Stromal cell of bone marrow (primary cell): ENCODE measurements at regions not wholly inside any gene's neighbourhood (a gene's known extent, or its start where the extent isn't known, plus 50 kb on each side); places are given as distances from the start of the nearest gene placed in this dataset.

Experiments
- DNase-seq: peaks from one replicate; pipeline ENCODE4 v3.0.0-alpha.2; 2012; ENCODE audit warnings: low read depth

DNA sequence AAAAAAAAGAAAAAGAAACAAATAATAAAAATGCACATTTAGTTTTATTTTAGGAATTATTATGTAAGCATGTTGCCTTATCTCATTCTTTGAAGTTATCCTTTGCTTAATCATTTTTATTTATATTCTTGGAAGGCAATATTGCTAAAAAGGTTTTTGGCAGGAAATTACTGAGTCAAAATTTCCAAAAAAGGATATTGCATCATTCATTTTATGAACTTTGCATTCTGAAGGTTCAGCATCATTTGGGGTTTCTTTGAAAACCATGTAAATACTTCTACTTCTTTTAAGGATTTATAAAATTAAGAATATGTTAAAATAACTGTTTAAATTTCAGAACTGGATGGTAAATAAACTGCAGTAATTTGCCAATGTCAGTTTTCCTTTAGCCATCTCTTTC, 94.2 kb upstream of the CTNND2 start:
- DNase-seq, result no peak

DNA sequence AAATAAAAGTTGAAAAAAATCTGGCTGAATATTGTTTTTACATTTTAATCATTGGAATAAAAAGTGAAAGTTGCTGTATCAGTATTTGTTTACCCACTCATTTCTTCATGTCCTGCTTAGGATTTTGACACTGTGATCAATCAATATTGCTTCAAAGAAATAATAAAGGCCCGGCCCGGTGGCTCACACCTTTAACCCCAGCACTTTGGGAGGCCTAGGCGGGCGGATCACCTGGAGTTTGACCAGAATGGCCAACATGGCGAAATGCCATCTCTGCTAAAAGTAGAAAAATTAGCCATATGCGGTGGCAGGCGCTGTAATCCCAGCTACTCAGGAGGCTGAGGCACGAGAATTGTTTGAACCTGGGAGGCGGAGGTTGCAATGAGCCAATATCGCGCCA, 93.7 kb upstream of the CTNND2 start:
- no peak for DNase-seq

DNA sequence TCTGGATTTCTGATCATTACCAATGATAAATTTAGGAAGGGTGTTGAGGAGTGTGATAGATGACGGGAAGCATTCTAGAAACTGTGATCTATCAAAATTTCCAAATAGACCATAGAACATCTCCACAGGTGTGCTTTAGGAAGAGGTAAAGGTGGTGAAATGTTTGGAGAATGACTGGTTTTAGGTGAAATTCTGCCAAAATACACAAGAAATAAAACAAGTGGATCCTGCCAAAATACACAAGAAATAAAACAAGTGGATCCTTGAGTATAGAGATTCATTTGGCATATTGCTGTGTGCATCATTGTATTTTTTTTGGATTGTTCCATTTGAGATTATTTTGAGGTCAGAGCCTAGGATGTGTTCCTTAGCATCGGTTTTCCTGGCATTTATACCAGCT, 88.3 kb upstream of the CTNND2 start:
- DNase-seq, result no peak

GRCh38 chr5:11985993-11986392, 81.7 kb upstream of the CTNND2 start:
- DNase-seq, result no peak

DNA sequence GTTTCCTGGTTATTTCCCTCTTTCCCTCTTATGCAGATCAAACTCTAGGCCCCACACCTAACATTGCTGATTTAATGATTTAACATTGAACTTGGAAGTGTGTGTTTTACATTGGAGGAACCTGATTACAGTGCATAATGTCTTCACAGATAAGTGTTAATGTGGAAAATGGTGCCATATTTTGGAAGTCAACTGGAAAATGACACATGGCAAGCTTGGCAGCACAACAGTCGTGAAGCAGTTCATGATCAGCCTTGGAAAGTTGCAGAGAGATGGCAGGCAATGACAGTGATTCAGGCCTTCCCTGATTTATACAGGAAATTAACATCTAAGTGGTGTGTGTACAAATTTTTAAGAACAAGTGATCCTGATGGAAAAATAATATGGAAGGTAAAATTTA, 80.0 kb upstream of the CTNND2 start:
- DNase-seq, result no peak

- DNase-seq, result no peak
Measured at GRCh38 chr5:11981986-11982385, 77.7 kb upstream of the CTNND2 start.

- no peak for DNase-seq
Measured at GRCh38 chr5:11977904-11978303, 73.7 kb upstream of the CTNND2 start.

DNA sequence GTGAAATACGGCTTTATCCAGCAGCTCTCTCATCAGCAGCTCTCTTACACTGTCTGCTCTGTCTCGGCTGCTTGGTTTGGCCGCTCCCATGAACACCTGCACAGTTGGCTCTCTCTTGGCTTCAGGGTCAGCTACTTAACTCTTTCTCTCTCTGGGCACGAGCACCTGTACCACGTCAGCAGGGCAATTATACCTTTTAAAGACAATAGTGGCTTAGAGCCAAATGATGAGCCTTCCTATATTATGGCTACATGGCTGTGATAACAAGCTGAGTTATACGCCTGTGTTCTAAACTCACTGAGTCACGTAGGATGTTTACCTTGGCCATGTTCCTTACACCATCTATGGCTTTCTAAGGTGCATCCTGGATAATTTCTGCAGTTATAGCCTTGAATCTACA, 69.2 kb upstream of the CTNND2 start:
- DNase-seq, result no peak

DNA sequence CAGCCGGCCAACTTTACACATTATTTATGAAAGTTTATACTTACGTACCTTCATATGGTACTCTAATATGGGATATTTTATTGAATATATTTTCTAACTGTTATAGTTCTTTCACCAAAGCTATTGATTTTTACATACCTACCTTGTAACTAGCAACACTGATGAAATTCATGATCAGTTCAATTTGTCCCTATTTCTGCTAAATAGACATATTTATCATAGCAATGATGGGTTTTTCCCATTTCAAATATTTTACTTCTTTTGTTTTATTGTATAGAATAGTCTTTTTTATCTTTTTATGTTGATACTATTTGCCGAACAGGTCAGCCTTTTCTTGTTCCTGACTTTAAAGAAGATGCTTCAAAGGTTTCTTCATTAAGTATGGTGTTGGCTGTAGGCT, 59.0 kb upstream of the CTNND2 start:
- DNase-seq, result no peak

- no peak for DNase-seq
Measured at GRCh38 chr5:11962122-11962521, 57.9 kb upstream of the CTNND2 start.

DNA sequence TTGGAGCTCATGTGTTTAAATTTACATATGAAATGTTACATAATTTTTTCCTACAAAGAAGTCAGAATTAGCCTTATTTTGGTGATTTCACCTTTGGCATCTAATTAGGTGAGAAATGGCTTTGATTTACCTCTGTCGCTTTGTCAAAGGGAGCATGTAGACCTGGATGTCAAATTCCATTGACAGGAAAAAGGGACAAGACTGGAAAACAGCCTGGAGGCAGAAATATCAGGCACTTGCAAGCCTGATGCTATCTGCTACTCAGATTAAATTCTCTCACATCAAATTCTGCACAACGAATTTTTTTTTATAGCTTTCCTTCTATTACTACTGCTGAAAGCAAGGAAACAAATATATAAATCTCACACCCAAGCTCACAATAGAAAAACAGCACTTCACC, 54.1 kb upstream of the CTNND2 start:
- DNase-seq, result no peak

- DNase-seq, result no peak
Measured at GRCh38 chr5:11955331-11955730, 51.1 kb upstream of the CTNND2 start.
